CD4-positive, alpha-beta T cell treated with Interleukin-6 for 4 hours (primary cell): ENCODE measurements at regions not wholly inside any gene's neighbourhood (a gene's known extent, or its start where the extent isn't known, plus 50 kb on each side); places are given as distances from the start of the nearest gene placed in this dataset.

Source experiments
- DNase-seq: peaks from one replicate; pipeline ENCODE4 v3.0.0-alpha.2; 2020; ENCODE audit warnings: mixed read lengths

DNA sequence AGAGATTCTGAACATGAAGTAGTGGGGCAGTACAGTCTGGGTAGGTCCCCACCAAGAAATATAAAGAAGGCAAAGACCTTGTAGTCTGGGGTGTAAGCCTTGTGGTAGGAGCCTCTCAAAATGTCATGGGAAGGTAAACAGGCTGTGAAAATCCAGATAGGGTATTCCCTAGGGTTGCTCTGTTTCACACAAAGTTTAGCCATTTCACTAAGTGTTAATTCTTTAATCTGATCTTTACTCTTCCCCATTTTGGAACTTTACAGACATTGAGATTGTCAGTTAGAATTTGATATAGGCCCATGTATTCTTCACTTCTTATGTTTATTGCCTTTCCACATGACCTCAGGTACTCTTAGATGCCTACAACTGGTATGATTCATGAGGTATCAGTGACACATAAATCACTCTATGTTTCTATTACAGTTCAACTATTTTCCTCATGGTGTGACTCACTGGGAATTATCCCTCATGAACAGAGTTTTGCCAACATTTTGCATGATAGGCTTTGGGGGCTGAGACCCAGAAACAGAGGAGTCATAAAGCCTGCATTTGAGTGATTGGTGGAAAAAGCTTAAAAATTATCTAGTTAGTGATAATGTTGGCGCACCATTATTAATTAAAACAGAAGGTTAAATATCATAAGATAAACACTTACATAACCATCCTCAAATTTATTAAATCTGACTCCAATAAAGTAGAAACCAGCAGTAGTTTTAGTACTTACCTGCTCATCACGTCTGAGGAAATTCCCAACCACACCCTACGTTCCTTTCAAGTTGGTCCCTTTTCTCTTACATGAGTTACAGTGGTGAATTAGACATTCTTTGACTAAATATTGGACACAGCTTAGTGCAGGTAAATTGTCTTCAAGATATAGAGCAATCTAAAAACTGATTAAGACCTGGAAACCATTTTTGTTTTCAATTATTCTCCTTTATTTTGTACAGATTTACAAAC lies 399.8 kb upstream of the MEF2C start:
- no peak for DNase-seq

DNA sequence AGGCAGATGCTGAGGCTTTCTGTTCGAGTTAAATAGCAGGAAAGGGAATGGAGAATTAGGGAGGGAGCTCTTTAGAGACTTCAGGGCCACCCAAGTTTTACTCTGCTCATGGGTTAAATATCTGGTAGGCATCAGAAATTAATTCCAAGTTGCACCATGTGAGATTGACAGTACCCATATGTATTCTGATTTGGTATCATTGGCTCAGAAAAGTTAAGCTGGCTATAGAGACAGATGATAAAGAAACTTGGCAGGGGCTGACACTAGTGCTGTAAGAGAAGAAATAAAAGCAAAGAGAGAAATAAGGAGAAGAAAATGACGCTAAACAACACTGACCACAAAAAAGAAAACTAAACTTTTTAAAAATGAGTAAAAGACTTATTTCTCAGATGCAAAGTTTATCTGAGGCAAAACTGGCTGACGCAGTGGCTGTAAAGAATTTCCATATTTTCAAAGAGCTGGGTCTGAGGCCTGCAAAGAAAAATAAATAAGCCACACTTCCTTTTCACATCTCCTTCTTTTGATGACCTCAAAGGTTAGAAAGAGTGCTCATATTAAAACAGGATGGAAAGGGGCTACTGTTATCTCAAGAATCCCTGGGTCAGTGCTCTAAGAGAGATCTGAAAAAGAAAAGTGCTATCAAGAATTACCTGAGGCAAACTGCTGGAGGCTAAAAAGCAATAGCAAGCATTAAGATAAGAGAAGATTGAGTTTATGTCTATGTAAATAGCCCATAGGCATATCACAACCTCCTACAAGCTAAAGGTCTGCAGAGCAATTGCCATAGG lies 399.0 kb upstream of the MEF2C start:
- no peak for DNase-seq

DNA sequence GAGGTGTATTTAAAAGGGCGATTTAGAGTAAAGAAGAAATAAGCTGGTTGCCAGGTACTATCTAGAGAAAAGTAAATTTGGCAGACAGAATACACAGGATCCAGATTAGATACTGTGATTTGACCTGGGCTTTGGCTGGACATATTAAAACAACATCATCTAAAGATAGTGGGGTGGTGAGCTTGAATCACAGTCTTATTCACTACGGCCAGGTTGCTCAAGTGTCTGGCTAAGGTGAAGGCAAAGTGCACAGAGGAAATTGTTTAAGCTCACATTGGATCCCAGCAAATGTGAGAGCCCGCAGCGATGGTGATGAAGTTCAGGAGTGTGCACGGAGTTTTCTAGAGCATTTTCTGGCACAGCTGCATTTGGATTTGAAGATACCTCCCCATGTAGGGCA lies 398.2 kb upstream of the MEF2C start:
- no peak for DNase-seq

DNA sequence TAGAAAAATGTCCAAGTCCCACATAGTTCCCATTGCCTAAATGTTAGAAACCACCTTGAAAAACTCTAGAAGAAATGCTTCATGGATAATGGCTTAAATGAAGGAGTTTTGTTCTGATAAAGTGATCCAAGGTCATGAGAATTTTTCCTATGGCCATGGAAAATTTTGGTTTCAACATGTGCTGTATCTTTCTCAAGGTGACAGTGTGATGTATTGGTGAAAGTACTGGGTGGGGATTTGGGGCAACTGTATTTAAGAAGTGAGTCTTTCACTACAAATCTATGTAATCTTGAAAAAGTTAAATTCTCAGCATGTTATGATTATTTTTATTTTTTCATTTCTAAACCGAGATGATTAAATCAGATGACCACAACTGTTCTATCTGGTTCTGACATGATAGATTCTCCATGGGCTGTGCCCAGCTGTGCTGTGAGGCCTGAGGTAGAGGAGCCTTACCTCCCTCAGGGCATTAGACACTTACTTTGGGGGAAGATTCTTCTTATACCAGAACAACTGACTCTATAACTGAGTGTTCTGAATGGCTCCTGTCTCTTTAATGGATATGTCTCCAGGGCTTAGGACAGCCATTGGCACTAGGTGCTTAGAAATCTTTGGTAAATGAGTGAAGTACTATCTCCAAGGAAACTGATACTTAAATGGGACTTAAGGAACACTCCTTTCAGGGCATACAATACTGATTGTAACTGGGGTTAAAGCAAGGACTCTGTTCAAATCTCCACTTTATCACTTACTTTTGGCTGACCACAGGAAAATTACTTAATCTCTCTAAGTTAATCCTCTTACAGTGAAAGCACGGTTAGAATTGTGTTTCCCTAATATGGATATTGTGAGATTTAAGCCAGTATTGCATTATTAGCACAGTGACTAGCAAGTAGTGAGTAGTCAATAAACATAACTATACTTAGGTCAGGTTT lies 397.4 kb upstream of the MEF2C start:
- no peak for DNase-seq

DNA sequence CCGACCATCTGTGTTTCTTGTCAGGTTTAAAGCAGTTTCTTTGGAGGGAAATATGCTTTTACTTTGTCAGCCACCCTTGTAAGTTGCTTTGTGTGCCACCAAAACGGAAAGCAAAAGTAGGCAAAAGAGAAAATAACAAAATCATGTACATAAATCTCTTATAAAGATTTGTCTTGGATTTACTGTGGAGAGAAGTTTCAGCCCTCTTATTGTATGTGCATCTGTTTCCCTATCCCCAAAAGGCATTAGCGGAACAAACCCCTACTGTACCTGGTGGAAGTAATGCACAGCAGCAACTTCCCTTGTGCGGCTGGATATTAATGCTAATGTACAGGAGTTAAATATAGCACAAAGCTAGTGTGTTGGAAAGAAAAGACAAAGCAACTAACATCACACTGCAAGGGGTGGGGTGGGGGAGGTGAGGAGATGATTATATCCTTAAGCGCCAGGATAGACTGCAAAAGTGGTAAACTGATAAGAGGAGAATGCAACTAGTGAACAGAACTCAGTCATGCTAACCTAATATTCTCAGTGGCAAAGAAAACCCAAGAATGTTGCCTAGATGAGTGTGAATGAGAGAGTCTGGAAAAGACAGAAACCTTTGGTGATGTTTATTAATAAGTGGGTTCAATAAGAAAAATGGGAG lies 396.5 kb upstream of the MEF2C start:
- DNase-seq = no peak

DNA sequence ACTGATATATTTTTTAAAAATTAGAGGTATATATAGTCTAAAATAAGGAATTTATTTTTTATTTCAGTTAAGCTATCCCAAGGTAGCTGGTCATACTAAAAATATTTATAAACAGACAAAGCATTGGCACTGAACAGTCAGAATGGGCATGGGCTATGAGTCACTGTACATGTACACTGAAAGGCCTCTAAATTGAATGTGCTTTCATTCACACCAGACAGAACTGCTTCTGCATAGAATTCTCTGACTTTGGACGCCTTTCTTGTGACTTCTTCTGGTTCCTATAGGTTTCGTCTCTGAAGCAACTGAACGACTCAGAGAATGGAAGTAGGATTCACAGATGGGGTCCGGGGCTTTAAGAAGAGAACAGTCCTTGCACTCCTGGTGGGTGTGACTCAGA lies 394.8 kb upstream of the MEF2C start:
- DNase-seq = no peak

DNA sequence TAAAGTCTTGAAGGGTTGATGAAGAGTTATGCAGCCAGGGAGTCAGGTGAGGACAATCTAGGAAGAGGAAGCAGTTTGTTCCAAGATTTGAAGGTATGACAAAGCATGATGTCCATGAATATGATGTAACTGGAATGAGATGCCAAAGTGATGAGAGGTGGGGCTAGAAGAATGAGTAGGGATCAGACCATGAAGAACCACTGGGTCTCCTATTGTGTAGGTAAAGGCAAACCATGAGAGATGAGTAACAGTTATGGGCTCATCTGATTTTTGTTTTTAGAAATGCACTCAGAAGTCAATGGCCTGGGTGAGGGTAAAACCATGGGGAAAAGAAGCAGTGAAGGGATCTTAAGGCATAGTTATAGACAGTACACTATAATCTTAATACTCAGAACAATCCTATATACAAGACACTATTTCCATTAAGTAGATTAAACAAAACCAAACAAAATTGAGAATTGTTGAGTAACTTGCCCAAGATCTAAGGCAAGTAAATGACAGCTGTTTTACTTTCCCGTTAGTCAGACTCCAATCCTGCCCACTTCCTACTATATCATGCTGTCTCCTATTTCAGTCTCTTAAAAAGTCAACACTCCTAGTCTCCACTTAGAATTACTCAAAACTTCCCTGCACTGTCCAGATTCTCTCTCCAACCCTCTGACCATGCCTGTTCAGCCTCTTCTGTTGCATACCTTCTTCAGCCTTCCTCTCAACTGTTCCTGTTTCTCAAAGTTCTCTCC lies 393.8 kb upstream of the MEF2C start:
- no peak for DNase-seq

DNA sequence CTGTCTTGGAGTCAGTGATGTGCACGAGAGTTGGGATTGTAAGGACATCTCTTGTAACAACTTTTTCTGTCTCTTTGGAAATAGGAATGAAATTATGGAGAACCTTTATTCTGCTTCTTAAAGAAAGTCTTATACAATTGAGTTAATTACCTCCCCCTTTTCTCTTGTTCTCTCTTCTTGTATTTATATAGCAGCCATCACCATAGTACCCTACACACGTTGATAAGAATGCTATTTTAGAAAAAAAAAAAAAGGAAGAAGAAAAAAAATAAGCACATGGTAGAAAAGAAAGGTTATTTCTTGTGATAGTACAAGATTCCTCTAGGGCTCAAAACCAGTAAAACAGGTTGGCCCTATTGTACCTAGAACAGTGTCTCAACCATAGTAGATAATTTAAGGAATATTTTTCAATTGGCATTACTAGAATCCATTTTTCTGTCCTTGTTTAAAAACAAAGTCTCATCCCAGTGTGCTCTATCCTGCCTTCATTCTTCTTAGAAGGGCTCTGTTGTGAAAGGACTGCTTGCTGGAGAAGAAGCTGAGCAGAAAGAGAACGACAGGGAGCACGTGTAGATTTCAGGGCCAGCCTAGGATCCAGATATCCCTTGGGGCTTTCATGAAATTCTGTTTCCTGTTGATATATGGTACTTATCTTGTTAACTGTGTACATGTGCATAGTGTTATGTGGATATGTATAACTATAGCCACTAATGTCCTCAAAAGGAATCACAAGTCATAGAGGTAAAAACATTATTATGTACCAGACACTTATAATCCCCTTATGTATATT lies 392.3 kb upstream of the MEF2C start:
- no peak for DNase-seq

DNA sequence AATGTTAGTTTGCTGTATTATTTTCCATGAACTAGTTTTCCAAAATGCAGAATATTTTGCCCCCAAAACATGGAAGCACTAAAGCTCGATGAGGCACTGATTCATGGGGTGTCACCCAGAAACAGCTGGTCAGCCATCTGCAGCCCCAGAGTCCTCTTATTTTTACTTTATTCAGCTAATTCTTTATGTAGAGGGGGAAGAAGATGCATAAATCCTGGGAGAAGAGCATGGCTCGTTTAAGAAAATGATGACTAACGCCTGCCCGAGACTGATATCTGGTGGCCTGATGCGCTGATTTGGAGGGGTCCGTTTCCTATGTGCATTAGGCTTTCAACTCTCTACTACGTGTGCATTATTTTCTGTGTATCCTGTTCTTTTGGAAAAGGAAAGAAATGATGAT lies 390.3 kb upstream of the MEF2C start:
- no peak for DNase-seq

DNA sequence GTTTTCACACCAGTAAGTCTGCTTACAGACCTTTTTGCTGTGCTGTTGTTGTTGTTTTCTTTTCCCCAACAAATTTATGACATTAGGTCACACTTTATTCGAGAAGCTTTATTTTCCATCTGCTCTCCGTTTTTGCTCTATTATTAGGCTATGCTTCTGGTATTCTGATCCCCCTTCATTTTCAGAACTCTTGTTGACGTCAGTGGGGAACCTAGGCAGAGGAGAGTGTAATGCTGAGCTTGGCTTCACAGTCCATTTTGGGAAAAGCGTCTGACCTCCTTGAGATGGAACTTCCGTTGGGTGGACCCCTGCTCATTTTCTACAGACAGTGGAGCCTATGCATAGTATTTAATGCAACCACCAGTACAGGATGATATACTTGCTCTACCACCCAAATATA lies 387.9 kb upstream of the MEF2C start:
- no peak for DNase-seq

DNA sequence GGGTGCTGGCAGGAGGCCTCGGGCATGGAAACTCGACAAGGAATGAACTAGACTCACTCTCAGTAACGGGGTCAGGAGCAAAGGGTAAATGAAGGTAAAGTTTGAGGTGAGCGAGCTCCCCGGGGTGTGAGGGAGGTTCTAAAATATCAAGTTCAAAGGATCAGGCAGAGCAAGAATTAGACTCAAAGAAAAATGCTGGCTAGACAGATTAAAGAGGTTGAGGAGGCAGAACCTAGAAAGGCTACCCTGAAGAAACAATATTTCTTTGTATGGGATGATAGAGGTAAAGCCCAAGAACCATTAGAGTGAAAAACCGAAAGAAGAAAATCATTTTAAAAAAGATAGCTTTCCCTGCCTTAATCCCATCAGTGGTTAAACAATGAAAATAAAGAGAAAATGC lies 386.7 kb upstream of the MEF2C start:
- DNase-seq = no peak

DNA sequence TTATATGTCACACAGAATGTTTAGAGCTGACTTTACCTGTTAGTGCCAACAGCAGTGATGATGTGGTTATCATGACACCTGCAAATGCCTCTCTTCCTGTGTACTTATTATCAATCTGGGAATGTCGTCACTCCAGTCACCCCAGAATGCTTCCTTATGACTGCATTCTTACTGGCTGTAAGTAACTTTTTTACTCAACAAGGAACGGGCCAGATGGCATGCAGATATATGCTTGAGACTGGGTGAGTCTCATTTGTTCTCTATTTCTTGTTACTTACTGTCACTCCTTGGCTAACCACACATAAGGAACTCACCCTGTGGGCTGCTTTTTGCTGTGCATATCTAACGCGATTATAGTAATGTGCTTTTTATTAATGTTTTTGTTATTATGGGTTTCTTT lies 385.5 kb upstream of the MEF2C start:
- no peak for DNase-seq

DNA sequence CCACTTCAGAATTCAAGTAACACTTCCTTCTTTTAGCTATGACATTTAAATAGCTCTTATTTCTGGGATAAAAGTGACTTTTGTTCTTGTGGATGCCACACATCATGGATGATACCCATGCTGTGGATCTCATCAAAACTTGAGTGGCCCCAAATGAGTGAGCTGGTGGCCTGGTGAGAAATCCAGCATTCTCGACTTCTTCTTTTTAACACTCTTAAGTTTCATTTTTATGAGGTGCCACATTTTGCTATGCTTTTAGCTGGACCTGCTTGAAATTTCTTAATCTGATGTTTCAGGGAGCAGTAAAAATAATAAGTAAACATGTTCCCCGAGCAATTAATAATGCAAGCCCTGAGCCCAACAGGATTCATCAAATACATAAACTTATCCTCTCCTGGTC lies 384.8 kb upstream of the MEF2C start:
- no peak for DNase-seq

DNA sequence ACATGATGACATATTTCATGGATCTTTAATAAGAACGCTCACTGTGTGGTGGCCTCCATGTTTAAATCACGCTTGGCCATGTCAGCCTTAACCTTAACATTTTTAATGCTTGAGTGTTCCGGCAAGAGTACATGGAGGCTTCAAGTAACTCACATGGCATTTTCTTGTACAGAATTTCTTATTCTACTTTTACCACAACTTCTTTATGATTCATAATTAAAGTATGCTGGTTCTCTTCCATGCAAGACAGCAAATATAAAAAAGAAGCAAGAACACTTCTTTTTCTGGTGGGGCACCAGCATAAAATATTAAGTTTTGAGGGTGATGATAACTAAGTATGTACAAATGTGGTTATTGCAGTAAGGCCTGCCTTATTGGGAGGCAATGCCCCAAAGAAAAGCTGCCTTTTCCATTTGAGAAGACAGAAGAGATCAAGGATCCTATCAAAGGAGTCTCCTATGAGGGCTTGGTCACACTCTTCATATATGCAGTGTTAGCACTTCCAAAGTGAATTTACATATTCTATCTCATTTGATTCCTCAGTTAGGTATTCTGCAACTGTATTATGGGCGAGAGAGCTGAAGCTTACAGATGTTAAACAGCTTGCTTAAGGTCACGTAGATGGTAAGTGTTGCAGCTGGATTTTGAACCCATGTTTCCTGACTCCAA lies 382.7 kb upstream of the MEF2C start:
- DNase-seq = no peak

DNA sequence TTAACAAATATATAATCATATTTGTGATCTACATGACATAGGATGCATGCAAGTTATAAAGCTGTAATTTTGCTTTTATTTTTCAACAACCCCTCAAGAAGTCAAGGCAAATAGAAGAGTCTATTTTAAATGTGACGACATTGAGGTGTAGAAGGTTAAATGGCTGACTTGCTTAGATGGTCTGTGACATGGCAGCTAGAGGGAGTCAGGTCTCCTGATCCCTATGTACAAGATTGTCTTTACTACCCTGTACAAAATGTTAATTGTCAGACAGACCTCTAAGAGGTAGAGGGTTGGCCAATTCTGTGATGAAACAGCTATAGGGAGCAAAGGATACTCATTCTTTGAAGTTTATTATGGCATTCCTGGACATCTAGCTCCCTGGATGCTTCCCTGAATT lies 380.9 kb upstream of the MEF2C start:
- DNase-seq = no peak

DNA sequence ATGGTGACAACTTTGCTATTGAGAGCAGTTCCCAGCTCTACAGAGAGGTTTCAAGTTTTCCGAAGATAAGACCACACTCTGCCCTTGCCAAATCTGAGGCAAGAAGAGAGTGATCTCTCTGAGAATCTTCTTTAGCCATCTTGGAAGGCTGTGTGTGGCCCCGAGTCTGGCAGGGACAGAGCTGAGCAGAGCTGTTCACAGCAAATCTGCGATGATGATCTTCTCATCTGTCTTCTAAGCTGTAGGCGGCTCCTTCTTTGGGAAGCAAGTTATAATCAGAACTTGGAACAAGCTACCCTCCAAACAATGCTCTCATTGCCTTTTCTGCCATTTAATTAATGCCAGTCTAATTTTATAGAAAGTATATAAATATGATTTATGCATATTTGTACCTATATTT lies 379.0 kb upstream of the MEF2C start:
- DNase-seq = no peak

DNA sequence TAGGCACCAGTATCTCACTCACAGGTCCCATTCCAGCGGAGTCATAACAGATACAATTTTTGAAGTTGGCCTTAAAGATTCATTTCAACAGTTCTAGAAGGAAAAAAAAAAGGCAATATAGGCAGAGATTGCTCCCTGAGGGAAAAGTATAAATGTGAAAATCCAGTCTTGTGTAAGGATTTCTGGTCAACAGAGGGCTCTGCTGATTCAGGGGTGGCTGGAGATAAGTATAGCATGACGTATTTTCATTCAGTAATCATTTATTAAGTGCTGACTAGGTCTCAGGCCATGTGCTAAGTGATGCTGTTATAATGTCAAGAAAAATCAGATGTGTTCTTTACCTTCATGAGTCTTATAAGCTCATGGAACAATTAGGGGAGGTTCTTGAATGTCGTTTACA lies 377.3 kb upstream of the MEF2C start:
- DNase-seq = no peak

DNA sequence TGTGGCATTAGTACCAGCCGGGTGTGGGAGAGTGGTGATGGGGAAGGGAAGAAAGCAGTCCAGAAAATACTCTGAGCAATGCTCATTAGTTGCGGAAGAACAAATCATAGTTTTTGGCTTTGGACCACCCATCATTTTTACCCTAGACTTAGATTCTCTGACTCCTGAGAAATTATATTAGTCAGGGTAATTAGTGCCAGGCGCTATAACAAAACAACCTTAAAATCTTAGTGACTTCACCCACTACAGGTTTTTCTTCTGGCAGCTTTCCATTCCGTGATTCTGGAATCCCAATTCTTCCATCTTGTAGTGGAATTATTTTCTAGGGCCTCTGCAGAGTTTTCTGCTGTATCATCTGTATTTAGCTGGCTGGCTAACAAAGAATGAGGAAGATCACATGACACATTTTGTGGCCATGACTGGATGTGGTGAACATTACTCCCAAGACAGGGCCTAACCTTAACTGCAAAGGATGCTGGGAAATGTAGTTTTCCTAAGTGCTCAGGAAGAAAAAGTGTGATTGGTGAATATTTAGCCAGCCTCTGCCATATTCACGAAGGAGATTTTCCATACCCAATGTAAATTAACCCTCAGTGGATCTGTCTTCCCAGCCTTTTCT lies 373.0 kb upstream of the MEF2C start:
- DNase-seq = no peak

DNA sequence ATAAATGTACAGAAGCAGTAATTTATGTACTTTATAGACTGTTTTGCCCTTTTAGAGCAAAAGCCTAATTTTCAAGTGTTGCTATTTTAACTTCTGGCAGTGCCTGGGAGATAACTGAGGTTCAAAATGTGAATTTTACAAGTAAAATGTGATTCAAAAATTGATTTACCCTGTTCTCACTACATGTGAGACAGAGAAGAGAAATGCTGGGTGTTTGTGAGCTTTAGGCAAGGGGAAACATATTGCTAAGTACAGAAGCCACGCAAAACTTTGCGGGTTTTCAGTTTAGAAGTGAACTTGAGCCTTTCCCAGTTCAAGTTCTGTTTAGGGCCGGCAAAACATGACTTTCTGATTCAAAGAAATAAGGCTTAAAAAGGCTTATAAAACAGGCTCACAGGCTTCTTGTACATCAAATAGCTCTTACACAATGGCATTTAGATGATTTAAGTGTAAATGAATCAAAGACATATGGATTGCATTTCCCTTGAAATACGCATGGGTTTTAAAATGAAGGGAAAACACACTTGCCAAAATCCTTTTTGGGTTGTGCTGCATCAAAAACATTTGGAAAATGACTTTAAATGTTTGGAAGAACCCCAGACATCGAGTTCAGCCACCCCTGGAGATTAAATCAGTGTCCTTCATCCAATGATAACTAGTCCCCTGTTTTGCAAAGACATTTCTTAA lies 370.8 kb upstream of the MEF2C start:
- no peak for DNase-seq
